ENCODE measurements at regions not wholly inside any gene's neighbourhood (a gene's known extent, or its start where the extent isn't known, plus 50 kb on each side); places are given as distances from the start of the nearest gene placed in this dataset.

GRCh38 chr5:174235221-174236011, 189.9 kb downstream of the NSG2 start:
- DNase-seq (ENCODE audit: low spot score): no peak

- no peak for DNase-seq (ENCODE audit: low spot score)
Measured at GRCh38 chr5:174236070-174236469, 190.6 kb downstream of the NSG2 start.

- DNase-seq (ENCODE audit: low spot score): no peak
Measured at GRCh38 chr5:174239718-174240117, 194.2 kb downstream of the NSG2 start.

- DNase-seq (ENCODE audit: low spot score): no peak
Measured at GRCh38 chr5:174242573-174242972, 197.1 kb downstream of the NSG2 start.

- DNase-seq (ENCODE audit: low spot score): no peak
Measured at GRCh38 chr5:174243904-174244303, 198.4 kb downstream of the NSG2 start.

- DNase-seq (ENCODE audit: low spot score): no peak
Measured at GRCh38 chr5:174245516-174246075, 200.1 kb downstream of the NSG2 start.

GRCh38 chr5:174246743-174247142, 201.2 kb downstream of the NSG2 start:
- no peak for DNase-seq (ENCODE audit: low spot score)

GRCh38 chr5:174247301-174247700, 201.8 kb downstream of the NSG2 start:
- no peak for DNase-seq (ENCODE audit: low spot score)

GRCh38 chr5:174251305-174252000, 205.9 kb downstream of the NSG2 start:
- DNase-seq (ENCODE audit: low spot score): no peak

GRCh38 chr5:174252121-174252520, 206.6 kb downstream of the NSG2 start:
- DNase-seq (ENCODE audit: low spot score): no peak

GRCh38 chr5:174259696-174260420, 214.4 kb downstream of the NSG2 start:
- no peak for DNase-seq (ENCODE audit: low spot score)

GRCh38 chr5:174271316-174271715, 225.8 kb downstream of the NSG2 start:
- no peak for DNase-seq (ENCODE audit: low spot score)

GRCh38 chr5:174272671-174273070, 227.2 kb downstream of the NSG2 start:
- no peak for DNase-seq (ENCODE audit: low spot score)

GRCh38 chr5:174273325-174273724, 227.8 kb downstream of the NSG2 start:
- DNase-seq (ENCODE audit: low spot score): no peak

- DNase-seq (ENCODE audit: low spot score): no peak
Measured at GRCh38 chr5:174275959-174276358, 230.5 kb downstream of the NSG2 start.

- no peak for DNase-seq (ENCODE audit: low spot score)
Measured at GRCh38 chr5:174281089-174281760, 235.7 kb downstream of the NSG2 start.

GRCh38 chr5:174281855-174282254, 236.3 kb downstream of the NSG2 start:
- DNase-seq (ENCODE audit: low spot score): no peak

- no peak for DNase-seq (ENCODE audit: low spot score)
Measured at GRCh38 chr5:174282391-174282790, 236.9 kb downstream of the NSG2 start.

- no peak for DNase-seq (ENCODE audit: low spot score)
Measured at GRCh38 chr5:174283211-174284005, 237.9 kb downstream of the NSG2 start.

- no peak for DNase-seq (ENCODE audit: low spot score)
Measured at GRCh38 chr5:174284873-174285272, 239.4 kb downstream of the NSG2 start.

- DNase-seq (ENCODE audit: low spot score): no peak
Measured at GRCh38 chr5:174287761-174288160, 242.3 kb downstream of the NSG2 start.

Data from hematopoietic multipotent progenitor cell treated with erythropoietin and hydrocortisone succinate and interleukin-3 and kit ligand, for 17 days (in vitro differentiated cells).